Aorta (tissue), 5 donors: ENCODE measurements at regions not wholly inside any gene's neighbourhood (a gene's known extent, or its start where the extent isn't known, plus 50 kb on each side); places are given as distances from the start of the nearest gene placed in this dataset.

Experiments
- ATAC-seq: fragments of 200-7000 bp; cut with Tn5 transposase; one replicate; pipeline ENCODE4 v1.9.1; 2022; ENCODE audit warnings: moderate library complexity; ENCODE audit not compliant: low FRiP score
- DNase-seq, 2 donors: peaks; one replicate each; pipeline ENCODE4 v3.0.0-alpha.2; 2020
- H3K27ac ChIP-seq, 2 donors: one replicate each; pipeline ENCODE4 v1.5.1; 2013; ENCODE audit warnings: low read length in 2 of 2, mild to moderate bottlenecking in 2 of 2, moderate library complexity in 2 of 2, control low read depth in 1 of 2, inconsistent platforms in 1 of 2, low read depth in 1 of 2
- H3K27me3 ChIP-seq, 2 donors: one replicate each; pipeline ENCODE4 v1.6.1; 2013; ENCODE audit warnings: control low read depth in 1 of 2, low read length in 1 of 2, mild to moderate bottlenecking in 1 of 2, moderate library complexity in 1 of 2; ENCODE audit not compliant: insufficient read depth in 2 of 2, control insufficient read depth in 1 of 2
- H3K36me3 ChIP-seq, 2 donors: one replicate each; pipeline ENCODE4 v1.6.1; 2013; ENCODE audit warnings: control low read depth in 1 of 2, low read length in 1 of 2, mild to moderate bottlenecking in 1 of 2; ENCODE audit not compliant: insufficient read depth in 2 of 2, control insufficient read depth in 1 of 2
- H3K4me1 ChIP-seq, 2 donors: one replicate each; pipeline ENCODE4 v1.6.1; 2013; ENCODE audit warnings: low read length in 2 of 2, control low read depth in 1 of 2, mild to moderate bottlenecking in 1 of 2, moderate library complexity in 1 of 2; ENCODE audit not compliant: insufficient read depth in 2 of 2, control insufficient read depth in 1 of 2
- H3K4me3 ChIP-seq, 2 donors: one replicate each; pipeline ENCODE4 v1.5.1; 2013; ENCODE audit warnings: low read length in 2 of 2, control low read depth in 1 of 2, mild to moderate bottlenecking in 1 of 2
- H3K9me3 ChIP-seq: one replicate; pipeline ENCODE4 v1.6.1; 2013; ENCODE audit warnings: mild to moderate bottlenecking, low read length; ENCODE audit not compliant: control insufficient read depth
- WGBS, 2 donors: extraction: QIAGEN DNeasy Blood & Tissue Kit; methylation state at CpG; one replicate each; pipeline ENCODE4 v1.1.7; 2013; 5-methylcytosine and 5-hydroxymethylcytosine counted together
- intact Hi-C, 2 donors: fragments of 100-400 bp; cut with DNase I; formaldehyde crosslinking; loops; one replicate each; pipeline versions ENCODE4 v1.14.2 to v1.15.0; 2022
- donor health status: healthy with polysubstance abuse.
- donor health status: Bipolar disorder and iron deficiency.
- donor health status: DM: no; HTN: no; CAD: no.
- donor health status: DM: no; HTN: no; CAD: no.
- donor health status: DM: yes; HTN: yes; CAD: no.

- DNase-seq (no peak), ATAC-seq (no peak)
These were observed 438.6 kb upstream of the MPDZ start for GRCh38 chr9:13718086-13718485.

GRCh38 chr9:13717322-13718054 is 438.0 kb upstream of the MPDZ start:
- Histone ChIP-seq H3K9me3 (no peaks in the 10 kb centered on the region), H3K4me3 (no peak overlapping the region), H3K4me1 (peaks cover 2 to 4% of the 10 kb centered on the region in 2 donors), H3K27ac (no peak overlapping the region), H3K36me3 (no peaks in the 10 kb centered on the region), H3K27me3 (no peaks in the 10 kb centered on the region)
- no peak for ATAC-seq
- no peak for DNase-seq
- WGBS, 2 donors, result 50 to 56% methylated on average over 3 of the region's 3 CpGs
- intact Hi-C loops, result no loop called here

More at GRCh38 chr9:13718086-13718485, 438.6 kb upstream of the MPDZ start:
- H3K9me3 ChIP-seq, result no peaks in the 10 kb centered on the region
- H3K27me3 ChIP-seq, result no peaks in the 10 kb centered on the region
- H3K4me3 ChIP-seq, result no peak overlapping the region
- peaks cover 2 to 4% of the 10 kb centered on the region in 2 donors for H3K4me1 ChIP-seq
- no peaks in the 10 kb centered on the region for H3K36me3 ChIP-seq
- intact Hi-C loops, result no loop called here
- no peak overlapping the region for H3K27ac ChIP-seq
- 92 to 95% methylated on average over 4 of the region's 4 CpGs for WGBS, 2 donors

GRCh38 chr9:13716601-13717321 is 437.3 kb upstream of the MPDZ start:
- H3K9me3 ChIP-seq, result no peaks in the 10 kb centered on the region
- 55 to 62% methylated on average over 6 of the region's 6 CpGs for WGBS, 2 donors
- intact Hi-C loops, result no loop called here
- H3K27ac ChIP-seq, result no peak overlapping the region
- H3K36me3 ChIP-seq, result no peaks in the 10 kb centered on the region
- ATAC-seq, result no peak
- no peak for DNase-seq
- H3K27me3 ChIP-seq, result no peaks in the 10 kb centered on the region
- peaks cover 2 to 4% of the 10 kb centered on the region in 2 donors for H3K4me1 ChIP-seq
- H3K4me3 ChIP-seq, result no peak overlapping the region

- 87 to 95% methylated on average over 1 of the region's 1 CpG for WGBS, 2 donors
- Histone ChIP-seq H3K4me3 (no peak overlapping the region), H3K4me1 (peaks cover 2 to 4% of the 10 kb centered on the region in 2 donors), H3K9me3 (no peaks in the 10 kb centered on the region), H3K27ac (no peak overlapping the region), H3K36me3 (no peaks in the 10 kb centered on the region), H3K27me3 (no peaks in the 10 kb centered on the region)
- intact Hi-C loops, result no loop called here
- no peak for ATAC-seq
- no peak for DNase-seq
These were observed 436.6 kb upstream of the MPDZ start for GRCh38 chr9:13716090-13716489.

GRCh38 chr9:13715430-13715829 is 435.9 kb upstream of the MPDZ start:
- 56 to 58% methylated on average over 1 of the region's 1 CpG for WGBS, 2 donors
- no peaks in the 10 kb centered on the region for H3K9me3 ChIP-seq
- intact Hi-C loops, result no loop called here
- ATAC-seq (no peak), DNase-seq (no peak)
- peaks cover 2 to 4% of the 10 kb centered on the region in 2 donors for H3K4me1 ChIP-seq
- H3K27me3 ChIP-seq, result no peaks in the 10 kb centered on the region
- no peak overlapping the region for H3K27ac ChIP-seq
- H3K4me3 ChIP-seq, result no peak overlapping the region
- no peaks in the 10 kb centered on the region for H3K36me3 ChIP-seq

- 31 to 34% methylated on average over 4 of the region's 4 CpGs for WGBS, 2 donors
- Histone ChIP-seq H3K9me3 (no peaks in the 10 kb centered on the region), H3K36me3 (no peaks in the 10 kb centered on the region), H3K4me1 (peaks cover 2 to 10% of the 10 kb centered on the region in 2 donors), H3K27me3 (no peaks in the 10 kb centered on the region), H3K27ac (no peak overlapping the region), H3K4me3 (no peak overlapping the region)
- intact Hi-C loops, result loop anchor here in 1 of 2 donors (5.0 kb wide), 1 partner anchor 639 kb away; no protein-coding TSS in a partner anchor
- peak; percentile 43 for ATAC-seq
- no peak for DNase-seq
These were observed 428.4 kb upstream of the MPDZ start for GRCh38 chr9:13707612-13708576.

GRCh38 chr9:13705918-13706317 is 426.4 kb upstream of the MPDZ start:
- ATAC-seq (peak; percentile 92), DNase-seq (no peak)
- H3K36me3 ChIP-seq, result no peaks in the 10 kb centered on the region
- H3K4me3 ChIP-seq, result no peak overlapping the region
- H3K27me3 ChIP-seq, result no peaks in the 10 kb centered on the region
- peak overlapping the region; percentile 1 to 33 for H3K27ac ChIP-seq
- intact Hi-C loops, result loop anchor here in 1 of 2 donors (5.0 kb wide), 1 partner anchor 641 kb away; no protein-coding TSS in a partner anchor
- WGBS, 2 donors, result 3 to 7% methylated on average over 6 of the region's 6 CpGs
- no peaks in the 10 kb centered on the region for H3K9me3 ChIP-seq
- peaks cover 2 to 10% of the 10 kb centered on the region in 2 donors for H3K4me1 ChIP-seq

- intact Hi-C loops, result loop anchor here in 1 of 2 donors (5.0 kb wide), 1 partner anchor 642 kb away; no protein-coding TSS in a partner anchor
- no peak for DNase-seq
- no peak overlapping the region for H3K4me3 ChIP-seq
- peaks cover 2 to 10% of the 10 kb centered on the region in 2 donors for H3K4me1 ChIP-seq
- no peaks in the 10 kb centered on the region for H3K36me3 ChIP-seq
- 29 to 34% methylated on average over 3 of the region's 3 CpGs for WGBS, 2 donors
- no peaks in the 10 kb centered on the region for H3K9me3 ChIP-seq
- H3K27me3 ChIP-seq, result no peaks in the 10 kb centered on the region
- H3K27ac ChIP-seq, result peak overlapping the region in 1 of 2 donors; percentile 1
- ATAC-seq, result peak; percentile 57
These were observed 425.9 kb upstream of the MPDZ start for GRCh38 chr9:13705373-13705772.
